GM18517 (cell line): ENCODE measurements at regions not wholly inside any gene's neighbourhood (a gene's known extent, or its start where the extent isn't known, plus 50 kb on each side); places are given as distances from the start of the nearest gene placed in this dataset.

Experiments
- ATAC-seq: cut with Tn5 transposase; IDR thresholded peaks from one replicate; pipeline ENCODE4 v1.9.1; 2021; ENCODE audit warnings: mild to moderate bottlenecking, moderate library complexity; ENCODE audit not compliant: unreplicated experiment

GRCh38 chr2:186276909-186277308 lies 209.2 kb upstream of the ZC3H15 start:
- ATAC-seq = no peak

GRCh38 chr2:186281726-186282125 lies 204.3 kb upstream of the ZC3H15 start:
- no peak for ATAC-seq

DNA sequence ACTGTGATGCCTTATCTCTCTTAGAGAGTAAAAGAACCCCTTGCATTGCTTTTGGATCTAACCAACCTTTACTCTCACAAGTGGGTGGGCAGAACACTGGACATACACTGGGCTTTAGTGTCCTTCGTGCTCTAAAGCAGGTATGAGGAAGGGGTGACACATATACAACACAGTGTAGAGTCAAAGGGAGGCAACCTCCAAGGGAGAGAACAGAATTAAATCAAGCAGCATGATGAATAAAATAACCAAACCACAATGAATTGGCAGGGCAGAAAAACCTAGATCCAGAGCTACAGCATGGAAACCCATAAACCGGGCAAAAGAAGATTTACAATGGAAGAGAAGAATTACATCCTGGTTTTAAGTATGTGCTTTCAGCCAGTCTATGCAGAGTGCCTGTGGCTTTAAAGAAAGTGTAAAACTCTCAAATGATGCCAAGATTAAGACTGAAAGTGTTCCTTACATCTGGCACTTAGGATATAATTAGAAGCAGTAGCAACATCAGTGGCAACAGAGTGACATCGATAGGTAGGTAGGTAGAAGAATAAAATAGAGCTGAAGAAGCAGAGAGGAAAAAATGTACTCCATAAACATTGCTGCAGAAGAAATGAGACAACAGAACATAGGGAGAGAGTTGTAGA lies 191.7 kb upstream of the ZC3H15 start:
- ATAC-seq = no peak

DNA sequence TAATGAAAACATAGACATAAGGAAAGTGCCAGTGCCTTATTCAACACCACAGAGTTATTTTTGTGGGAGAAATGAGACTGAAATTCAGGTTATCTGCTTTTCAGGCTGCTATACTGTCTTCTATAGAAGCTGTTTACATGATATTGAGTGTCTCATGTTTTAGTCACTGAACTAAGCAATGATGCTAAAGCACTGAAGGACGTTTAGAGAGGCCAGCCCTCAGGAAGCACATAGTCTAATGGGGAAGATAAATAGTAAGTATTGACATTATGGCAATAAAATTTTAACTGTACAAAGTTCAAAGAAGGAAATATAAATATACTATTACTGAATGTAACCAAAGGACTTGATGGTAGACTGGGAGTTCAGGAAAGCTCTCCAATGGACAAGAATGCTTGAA lies 186.4 kb upstream of the ZC3H15 start:
- ATAC-seq = no peak

DNA sequence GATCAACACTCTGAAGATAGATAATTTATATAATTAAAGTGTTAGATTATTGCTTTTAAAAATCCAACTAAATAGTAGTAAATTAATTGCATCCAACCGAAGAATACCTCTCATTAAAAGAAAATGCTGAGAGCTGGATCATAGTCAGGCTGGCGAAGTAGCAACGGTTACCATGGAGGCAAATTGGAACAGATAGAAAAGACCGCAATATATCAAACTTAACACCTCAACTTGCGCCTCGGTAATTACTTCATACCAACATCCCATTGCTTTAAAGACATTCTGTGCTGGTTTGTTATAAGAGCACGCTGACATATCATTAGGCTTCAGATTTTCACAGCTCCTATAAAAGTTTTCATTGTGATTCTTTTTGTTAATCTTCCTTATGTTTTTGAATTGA lies 183.8 kb upstream of the ZC3H15 start:
- ATAC-seq = no peak

DNA sequence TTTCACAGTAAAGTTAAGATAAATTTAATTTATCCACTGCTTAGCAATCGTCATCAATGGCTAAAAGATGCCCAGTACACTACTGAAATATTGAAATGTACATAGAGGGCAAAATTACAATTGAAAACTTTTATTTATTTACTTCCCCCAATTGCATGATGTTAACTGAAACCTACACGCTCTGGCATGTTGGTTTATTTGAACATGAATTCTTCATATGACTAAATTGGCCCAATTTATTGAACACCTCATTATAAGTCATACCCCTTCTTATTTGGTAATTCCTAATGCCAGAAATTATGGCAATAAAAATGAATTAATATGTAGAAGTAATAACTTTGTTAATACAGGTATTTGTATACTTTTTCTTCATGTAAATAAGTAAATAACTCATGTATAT lies 183.0 kb upstream of the ZC3H15 start:
- no peak for ATAC-seq

- no peak for ATAC-seq
Measured at GRCh38 chr2:186304064-186304463, 182.0 kb upstream of the ZC3H15 start.

- ATAC-seq = no peak
Measured at GRCh38 chr2:186306754-186307153, 179.3 kb upstream of the ZC3H15 start.

DNA sequence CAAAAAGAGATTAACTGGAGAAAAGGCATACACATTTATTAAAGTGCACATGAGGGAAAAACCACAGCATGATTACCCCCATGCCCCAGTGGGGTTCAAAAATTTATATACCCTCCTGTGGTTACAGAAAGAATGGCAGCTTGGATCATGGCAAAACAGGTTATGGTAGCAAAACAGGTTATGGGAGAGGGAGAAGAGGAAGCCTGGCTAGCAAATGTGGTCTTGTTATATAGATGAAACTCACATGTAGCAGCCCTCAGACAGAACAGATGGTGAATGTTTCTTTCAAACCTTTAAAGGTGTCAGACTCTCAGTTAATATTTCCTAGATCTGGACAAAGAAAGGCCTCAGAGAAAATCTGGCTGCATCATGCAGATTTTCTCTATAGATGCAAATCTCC lies 178.2 kb upstream of the ZC3H15 start:
- peak; percentile 71 for ATAC-seq

GRCh38 chr2:186308347-186308746 lies 177.7 kb upstream of the ZC3H15 start:
- ATAC-seq = no peak

GRCh38 chr2:186309901-186310300 lies 176.2 kb upstream of the ZC3H15 start:
- no peak for ATAC-seq

- no peak for ATAC-seq
Measured at GRCh38 chr2:186319105-186319504, 167.0 kb upstream of the ZC3H15 start.

DNA sequence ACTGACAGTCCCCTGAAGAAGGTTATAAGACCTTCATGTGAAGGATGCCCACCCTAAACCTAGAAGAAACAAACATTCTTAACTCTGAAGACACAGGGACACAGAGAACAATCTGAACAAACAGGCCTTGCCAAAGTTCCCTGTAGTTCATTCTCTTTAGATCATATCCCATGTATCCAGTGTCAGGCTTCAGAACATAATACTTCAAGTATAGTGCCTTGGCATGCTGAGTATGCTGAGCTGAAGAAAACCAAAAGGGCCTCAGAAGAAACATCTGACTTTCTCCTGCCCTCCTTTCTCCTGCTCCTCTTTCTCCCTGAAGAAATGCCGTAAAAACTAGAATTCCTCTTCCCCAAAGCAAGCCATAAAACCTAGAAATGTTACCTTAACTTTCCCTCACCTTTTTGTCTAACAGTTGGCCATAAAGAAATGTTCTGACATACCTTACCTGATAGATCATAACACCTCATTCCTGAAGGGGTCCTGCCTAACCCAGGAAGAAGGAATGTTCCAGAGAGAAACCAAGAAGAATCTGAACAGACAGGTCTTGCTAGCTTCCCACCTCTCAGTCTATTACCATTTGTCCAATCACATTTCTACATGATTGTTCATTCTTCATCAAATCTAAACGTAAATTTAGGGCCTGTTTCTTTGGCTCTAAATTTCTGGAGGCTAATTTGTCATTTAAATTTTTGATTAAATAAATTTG lies 160.1 kb upstream of the ZC3H15 start:
- ATAC-seq = no peak

DNA sequence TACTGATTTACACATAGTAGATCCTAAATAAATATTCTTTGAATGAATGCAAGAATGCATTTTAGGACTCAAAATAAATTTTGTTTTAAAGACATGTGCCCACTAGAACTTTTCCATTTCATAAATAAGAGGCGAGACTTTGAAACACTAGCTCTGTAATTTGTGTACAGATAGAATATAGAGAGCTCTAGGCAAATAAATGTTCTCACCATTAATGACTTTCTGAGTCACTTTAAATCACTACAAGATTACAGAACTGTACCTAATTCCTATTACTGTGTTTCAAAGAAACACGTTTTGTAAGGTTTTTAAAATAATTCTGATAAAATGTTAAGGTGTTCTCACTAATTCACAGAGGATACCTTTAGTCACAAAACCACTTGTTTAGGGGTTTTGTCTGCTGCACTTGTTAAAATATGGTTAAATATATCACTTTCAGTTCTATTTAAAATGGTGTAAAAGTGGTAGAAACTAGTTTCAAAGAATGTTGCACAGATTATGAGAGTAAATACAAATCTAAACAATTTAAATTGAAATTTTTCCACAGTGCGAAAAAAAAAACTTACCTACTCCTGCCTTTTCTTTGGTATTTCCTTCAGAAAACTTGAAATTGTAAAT lies 158.7 kb upstream of the ZC3H15 start:
- peak; percentile 85 for ATAC-seq

DNA sequence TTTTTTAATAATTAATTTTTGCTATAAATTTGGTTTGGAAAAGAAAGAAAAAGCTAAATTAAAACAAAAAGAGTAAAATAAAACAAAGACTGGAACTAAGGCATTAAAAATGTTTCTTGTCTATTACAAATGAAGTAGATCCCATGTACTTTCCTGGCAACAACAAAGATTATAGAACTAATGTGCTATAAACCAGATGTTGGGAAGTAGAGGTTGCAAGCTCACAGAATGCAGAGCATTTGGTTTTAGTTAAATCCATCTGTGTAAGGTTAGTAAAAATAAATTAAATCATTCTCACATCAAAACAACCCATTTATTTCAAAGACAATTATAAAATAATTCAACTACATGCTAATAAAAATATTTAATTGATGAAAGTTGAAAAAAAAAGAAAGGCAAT lies 157.2 kb upstream of the ZC3H15 start:
- ATAC-seq = no peak

DNA sequence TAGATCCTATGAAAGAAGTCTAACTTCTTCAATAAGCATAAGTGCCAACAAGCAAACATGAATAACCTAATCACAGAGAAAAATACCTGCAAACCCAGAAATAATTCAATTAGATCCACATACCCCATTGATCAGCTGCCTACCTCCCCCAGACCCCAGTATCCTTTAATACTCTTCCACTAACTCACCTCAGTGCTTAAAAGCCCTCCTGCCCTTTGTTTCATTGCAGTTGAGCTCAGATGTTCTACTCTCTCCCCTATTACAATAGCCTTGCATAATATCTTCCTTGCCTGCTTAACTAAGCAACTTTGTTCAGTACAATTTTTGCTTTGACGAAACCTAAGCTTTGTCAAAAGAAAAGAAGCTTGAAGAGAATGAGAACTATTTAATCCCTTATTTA lies 156.0 kb upstream of the ZC3H15 start:
- ATAC-seq = no peak

DNA sequence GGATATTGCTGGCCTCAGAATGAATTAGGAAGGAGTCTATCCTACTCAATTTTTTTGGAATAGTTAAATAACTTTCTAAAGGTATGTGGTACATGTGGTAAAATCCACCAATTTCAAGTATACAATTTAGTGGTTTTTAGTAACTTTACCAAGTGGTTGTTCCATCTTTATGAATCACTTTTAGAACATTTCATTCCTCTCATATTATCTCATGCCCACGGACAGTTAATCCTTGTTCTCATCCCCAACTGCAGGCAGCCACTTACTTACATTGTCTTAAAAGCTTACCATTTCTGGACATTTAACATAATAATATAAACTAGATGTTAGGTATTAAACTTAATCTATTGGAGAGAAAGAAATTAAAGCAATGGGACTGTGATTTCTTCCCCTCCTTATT lies 146.3 kb upstream of the ZC3H15 start:
- no peak for ATAC-seq

- ATAC-seq = no peak
Measured at GRCh38 chr2:186342029-186342428, 144.0 kb upstream of the ZC3H15 start.

DNA sequence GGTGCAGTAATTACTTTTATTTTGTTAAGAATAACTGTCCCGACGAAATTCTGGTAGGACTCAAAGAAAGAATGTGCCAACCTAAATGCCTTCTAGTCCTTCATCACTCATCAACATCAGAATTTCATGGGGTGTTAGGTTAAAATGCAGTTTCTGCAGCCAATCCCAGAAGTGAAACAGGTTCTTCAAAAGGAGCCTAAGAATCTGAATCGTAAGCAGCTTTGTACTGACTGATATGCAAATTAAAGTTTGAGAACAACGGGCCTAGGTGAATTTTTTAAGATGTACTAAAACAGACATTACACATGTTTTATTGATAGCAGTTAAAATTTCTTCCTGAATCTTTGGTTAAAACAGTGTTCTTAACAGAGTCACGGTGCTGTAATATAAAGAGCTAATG lies 140.3 kb upstream of the ZC3H15 start:
- ATAC-seq = no peak

DNA sequence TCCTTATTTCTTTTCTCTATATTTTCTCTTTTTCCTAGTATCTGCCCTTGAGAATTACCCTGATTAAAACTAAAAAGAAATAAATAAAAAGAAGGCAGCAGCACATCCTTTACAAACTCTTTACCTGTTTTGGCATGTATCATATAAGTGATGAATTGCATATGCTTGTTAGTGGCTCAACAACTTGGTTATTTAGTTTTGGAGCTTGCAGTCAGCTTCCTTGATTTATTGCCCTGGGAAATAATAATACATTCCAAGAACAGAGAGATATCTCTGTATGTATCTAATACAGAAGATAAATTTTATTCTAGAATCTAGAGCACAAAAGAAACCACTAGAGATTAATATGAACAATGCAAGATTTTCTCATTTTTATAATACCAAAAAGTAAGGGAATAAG lies 139.8 kb upstream of the ZC3H15 start:
- ATAC-seq = no peak

- peak; percentile 40 for ATAC-seq
Measured at GRCh38 chr2:186347472-186347871, 138.6 kb upstream of the ZC3H15 start.

DNA sequence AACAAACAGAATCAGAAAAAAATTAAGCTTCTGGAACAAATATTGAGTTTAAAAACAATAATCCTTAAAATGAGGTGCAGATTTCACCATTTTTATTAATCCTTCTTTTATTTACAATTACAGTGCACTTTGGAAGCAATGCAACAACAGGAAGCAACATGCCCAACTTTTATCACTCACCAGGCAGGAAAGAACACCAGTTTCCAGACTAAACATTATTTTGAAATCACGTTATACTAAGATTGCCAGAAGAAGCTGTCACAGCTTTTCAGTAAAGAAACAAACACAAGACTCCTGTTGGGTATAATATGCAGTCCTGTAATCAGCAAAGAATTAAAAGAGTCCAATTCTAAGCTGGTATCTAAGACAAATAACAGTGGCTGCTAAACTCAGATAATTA lies 137.9 kb upstream of the ZC3H15 start:
- no peak for ATAC-seq
